ENCODE measurements at regions not wholly inside any gene's neighbourhood (a gene's known extent, or its start where the extent isn't known, plus 50 kb on each side); places are given as distances from the start of the nearest gene placed in this dataset.

GRCh38 chr10:23955456-23956225 lies 253.3 kb upstream of the KIAA1217 start:
- no peak for TF ChIP-seq PKNOX1 (IDR thresholded peaks at IDR 0.05)
- TF ChIP-seq SP1 (IDR thresholded peaks at IDR 0.05), result no peak
- no peak for TF ChIP-seq TARDBP (IDR thresholded peaks at IDR 0.05)
- TF ChIP-seq FOXK2 (IDR thresholded peaks at IDR 0.05), result no peak
- no peak for TF ChIP-seq FOXA1 (IDR thresholded peaks at IDR 0.05)
- TF ChIP-seq ZNF384 (IDR thresholded peaks at IDR 0.05), result no peak
- no peak for TF ChIP-seq NFRKB (IDR thresholded peaks at IDR 0.05)

Measured in HEK293T (cell line).